HG03025 (cell line): ENCODE measurements at regions not wholly inside any gene's neighbourhood (a gene's known extent, or its start where the extent isn't known, plus 50 kb on each side); places are given as distances from the start of the nearest gene placed in this dataset.
A peak's percentile ranks its signal among the peaks of the same experiment; 100 is the strongest.

ENCODE experiments used
- ATAC-seq: cut with Tn5 transposase; IDR thresholded peaks from one replicate; pipeline ENCODE4 v1.9.1; 2021; ENCODE audit warnings: mild to moderate bottlenecking, moderate library complexity; ENCODE audit not compliant: unreplicated experiment, low FRiP score

DNA sequence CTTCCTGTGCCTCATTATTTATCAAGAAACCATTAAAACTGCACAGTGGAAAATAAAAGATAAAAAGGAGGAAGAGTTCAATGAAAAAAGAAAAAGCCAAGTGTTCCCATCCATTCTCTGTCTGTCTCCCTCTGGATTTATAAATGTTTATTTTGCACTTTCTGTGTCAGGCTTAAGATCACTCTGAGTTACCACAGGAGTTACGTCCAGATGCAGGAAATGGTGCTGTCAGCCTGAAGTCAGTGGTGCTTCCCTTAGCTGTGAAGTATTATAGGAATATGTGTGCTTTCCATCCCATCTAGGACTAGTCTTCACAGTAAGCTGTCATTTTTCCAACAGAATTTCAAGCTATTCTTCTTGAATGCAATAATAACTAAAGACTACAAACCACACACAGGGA lies 420.2 kb downstream of the KCTD12 start:
- ATAC-seq = no peak

DNA sequence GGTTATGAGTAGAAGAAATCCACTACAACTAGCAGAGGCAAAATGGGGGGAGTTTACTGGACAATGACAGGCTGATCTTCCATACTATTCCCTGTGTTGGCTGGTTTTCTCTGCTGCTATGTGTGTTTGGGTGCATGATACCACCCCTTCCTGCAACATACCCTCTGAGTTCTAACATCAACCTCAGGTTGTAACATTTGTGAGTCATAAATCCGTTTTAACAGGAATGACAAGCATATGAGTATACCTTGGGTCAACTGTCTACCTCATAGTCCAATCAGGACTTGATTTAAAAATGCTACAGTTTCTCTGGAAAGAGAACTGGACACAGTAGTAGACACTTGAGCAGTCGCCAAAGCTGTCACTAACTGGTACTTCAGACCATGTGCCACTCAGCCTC lies 422.9 kb downstream of the KCTD12 start:
- no peak for ATAC-seq

DNA sequence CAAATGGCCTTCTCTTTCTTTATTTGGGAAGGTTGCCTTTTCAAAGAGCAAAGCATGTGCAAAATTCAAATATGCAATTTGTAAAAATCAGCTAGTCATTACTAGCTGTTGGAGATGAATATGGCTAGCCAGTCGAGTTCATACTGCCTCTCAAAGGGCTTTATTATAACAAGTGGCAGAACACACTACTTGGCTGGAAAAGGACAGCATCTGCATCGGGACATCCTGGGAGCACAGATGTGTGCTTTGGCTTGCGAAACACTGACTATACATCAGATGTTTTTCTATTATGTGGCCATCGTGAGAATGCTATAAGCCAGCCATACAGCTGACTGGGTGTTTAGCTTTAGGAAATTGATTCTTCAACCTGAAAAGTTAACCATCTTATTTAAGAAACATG lies 424.2 kb downstream of the KCTD12 start:
- ATAC-seq = no peak

DNA sequence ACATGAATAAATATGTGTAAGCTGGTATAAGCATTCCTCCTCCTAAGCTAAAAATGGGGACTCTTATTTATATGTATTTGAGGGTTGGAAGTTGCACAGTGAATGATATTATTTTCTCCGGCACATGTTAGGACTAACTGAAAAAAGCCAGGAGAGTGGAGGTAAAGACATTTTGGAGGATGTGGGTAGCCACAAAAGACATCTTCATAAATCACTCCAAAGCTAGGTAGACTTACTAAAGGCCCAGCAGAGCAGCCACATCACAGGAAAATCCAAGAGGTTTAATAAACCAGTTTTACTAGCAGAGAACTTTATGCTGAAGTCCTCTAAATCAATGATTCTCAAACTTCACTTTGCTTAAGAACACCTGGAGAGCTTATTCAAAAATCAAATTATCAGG lies 424.7 kb downstream of the KCTD12 start:
- no peak for ATAC-seq

DNA sequence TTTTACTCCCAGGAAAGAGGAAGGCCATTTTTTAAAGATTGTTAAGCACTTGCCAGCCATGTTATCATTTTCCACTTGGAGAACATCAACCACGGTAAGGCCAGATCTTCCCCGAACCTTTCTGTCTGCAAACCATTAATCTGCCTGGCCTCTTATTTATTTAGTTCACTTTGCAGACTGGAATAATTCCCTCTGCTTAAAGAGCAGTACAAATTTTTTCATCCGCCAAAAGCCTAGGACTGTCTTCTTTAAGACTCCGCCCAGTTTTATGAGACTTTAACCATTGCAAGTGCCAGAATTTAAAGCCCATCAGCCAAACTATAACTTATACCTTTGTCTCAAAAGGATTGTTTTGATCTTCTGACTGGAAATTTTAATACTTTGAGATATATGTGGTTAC lies 426.3 kb downstream of the KCTD12 start:
- no peak for ATAC-seq

DNA sequence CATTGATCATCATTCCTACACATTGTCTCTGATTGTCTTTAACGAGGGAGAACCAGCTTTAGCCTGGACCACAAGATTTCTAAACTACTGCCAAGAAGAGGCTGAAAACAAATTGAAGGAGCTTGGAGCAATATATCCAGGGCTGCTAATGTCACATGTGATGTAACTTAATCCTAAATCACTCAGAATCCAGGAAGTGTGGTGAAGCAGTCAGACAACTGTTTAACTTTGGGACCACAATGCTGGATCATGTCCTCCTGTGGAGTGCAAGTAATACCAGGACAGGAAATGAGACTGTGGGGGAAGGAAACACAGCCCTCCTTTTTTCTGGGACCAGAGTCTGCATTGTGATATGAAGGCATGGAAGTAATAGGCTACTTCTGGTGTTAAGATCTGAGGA lies 430.2 kb downstream of the KCTD12 start:
- ATAC-seq = no peak

DNA sequence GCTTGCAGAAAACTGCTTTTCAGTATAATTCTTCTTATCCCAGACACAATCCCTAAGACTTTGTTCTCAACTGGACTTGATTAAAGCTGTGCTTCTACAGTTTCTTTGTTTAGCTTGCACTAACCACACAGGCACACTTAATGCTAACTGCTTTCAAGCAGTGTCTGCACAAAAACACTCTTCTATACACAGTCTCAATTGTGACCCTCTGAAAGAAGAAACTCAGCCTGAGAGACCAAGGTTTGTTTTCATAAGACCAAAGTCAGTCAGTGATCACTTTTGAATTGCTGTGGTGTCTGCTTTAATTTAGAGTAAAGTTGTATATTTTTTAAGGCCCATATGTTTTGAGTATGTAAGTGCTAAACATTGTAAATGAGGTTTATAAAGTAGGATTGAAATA lies 431.2 kb downstream of the KCTD12 start:
- ATAC-seq = no peak

DNA sequence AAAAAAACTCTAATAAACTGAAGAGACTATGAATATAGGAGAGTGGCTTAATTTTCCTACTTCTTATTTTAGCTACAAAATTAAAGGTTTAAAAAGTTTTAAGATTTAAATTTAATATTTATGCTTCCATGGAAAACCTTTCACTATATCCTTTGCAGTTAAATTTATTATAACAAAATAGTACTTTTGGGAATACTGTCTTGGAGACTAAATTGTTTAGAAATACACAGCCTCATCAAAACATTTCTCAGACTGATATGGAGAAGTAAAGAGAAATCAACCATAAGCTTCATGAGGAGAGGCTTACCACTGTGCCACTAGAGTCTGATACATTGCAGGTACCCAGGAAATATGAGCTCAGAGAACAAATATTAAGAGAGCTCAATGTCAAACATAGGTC lies 436.5 kb downstream of the KCTD12 start:
- no peak for ATAC-seq

DNA sequence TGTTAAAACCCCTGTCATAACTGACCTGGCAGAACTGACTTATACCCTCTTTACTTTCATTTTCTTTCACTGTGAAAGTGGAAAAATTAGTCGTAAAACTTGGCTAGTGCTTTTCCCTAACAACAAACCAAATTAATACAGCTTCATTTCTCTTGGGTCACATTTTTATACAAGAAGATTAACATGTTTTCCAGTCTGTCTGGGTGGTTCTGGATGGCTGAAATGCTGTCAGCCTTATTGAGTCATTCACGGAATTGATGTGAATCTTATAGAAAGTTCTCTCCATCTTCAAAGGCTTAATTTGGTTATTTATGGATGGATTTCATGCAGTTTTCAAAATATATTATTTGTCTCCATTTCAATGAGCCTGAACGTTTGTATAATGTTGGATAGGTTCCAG lies 440.0 kb downstream of the KCTD12 start:
- ATAC-seq = no peak

DNA sequence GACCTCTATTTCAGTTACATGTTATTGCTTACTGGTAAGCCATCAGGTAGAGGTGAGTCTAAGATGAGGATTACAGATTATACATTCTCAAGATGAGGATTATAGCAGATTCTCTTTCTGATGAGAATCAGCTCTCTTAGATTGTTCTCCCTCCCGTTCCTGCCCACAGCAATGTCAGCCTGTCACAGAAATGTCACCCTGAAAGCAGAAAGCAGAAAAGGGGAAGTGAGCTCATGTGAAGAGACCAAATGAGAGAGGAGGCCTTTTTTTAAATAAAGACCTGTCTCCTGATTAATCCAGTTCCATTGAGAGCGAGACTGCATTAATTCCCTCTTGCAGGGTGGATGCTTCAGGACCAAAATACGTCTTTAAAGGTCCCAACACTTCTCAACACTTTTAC lies 445.6 kb downstream of the KCTD12 start:
- peak; percentile 99 for ATAC-seq

DNA sequence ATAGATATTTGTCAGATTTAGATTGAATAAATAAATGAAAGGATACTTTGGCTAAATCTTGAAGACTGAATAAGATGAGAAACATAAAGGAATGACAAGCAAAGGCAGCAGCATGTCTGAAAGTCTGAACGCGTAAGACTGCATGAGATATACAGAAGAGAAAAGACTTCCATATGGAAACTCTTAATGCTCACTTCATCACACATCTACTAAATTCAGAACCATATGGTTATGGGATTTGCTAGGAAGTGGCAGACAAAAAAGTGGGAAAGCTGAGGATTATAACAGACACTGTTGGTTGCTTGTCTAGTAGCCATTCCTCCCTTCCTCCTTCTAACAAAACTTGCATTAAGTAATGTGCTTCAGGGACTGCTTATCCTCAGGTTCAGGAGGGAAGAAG lies 446.7 kb downstream of the KCTD12 start:
- no peak for ATAC-seq

DNA sequence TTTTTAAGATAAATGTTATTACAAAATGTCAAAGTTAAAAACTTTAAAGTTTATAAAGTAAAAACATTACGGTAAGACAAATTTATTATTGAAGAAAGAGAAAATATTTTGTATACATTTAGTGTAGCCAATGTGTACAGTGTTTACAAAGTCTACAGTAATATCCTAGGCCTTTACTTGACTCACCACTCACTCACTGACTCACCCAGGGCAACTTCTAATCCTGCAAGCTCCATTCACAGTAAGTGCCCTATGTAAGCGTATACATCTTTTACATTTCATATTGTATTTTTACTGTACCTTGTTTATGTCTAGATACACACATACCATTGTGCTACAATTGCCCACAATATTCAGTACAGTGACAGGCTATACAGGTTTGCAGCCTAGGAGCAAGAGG lies 448.2 kb downstream of the KCTD12 start:
- no peak for ATAC-seq

DNA sequence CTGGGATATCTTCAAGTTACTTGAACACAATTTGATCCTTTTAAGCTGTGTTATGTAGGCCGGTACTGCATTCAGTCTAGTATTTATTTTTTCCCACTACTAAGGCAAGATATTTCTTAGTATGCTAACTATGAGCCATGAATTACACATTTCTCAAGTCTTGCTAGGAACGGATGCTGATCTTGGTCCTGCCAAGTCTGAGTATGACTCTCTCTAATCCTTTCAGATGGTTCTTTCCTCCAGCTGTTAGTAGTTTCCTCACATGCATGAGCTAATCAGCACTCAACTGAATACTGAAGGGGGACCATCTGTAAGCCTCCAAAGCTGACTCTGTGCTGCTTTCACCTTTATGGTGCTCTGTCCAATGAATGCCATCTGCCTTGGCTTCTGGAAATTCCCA lies 460.3 kb downstream of the KCTD12 start:
- ATAC-seq = no peak

DNA sequence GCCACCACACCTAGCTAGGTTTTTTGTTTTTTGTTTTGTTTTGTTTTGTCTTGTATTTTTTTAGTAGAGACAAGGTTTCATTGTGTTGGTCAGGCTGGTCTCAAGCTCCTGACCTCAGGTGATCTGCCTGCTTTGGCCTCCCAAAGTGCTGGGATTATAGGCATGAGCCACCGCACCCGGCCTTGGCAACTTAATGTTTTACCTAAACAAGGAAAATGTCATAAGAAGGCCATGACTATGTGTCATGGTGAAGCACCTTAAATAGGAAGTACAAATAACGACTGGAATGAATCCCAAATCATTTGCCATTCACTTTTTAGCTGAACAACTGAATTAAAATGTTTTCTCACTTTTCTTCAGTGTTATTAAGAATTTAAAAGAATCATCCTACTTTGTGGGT lies 465.2 kb downstream of the KCTD12 start:
- no peak for ATAC-seq

DNA sequence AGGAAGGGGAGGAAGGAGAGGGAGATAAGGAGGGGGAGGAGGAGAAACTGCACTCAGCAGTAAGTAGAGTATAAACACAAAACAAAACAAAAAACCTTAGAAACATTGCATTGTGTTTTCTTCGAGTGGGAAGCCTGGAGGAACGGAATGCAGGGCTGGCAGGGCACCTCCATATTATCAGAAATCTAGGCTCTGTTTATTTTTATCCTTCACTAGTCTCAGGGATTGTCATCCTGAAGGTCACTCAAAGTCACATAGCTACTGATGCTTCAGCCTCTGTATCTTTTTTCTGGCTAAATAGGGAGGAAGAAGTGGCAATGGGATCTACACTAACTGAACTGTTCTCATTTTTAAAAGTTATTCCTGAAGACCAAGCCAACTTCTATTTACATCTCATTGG lies 467.8 kb downstream of the KCTD12 start:
- ATAC-seq = no peak

DNA sequence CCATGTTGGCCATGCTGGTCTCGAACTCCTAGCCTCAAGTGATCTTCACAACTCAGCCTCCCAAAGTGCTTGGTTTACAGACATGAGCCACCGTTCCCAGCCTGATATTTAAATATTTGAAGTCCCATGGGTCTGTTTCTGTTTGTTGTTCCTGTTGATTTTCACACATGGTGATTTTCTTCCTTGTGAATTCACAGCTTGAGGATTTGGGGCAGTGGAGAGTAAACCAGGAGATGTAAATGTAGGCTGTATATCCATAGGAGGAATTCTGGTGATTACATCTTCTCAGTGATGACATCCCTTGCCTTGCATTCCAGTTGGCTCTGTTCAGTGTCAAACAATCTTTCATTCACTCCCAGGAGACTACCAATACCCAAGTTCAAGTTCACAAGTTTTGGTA lies 471.9 kb downstream of the KCTD12 start:
- ATAC-seq = no peak

DNA sequence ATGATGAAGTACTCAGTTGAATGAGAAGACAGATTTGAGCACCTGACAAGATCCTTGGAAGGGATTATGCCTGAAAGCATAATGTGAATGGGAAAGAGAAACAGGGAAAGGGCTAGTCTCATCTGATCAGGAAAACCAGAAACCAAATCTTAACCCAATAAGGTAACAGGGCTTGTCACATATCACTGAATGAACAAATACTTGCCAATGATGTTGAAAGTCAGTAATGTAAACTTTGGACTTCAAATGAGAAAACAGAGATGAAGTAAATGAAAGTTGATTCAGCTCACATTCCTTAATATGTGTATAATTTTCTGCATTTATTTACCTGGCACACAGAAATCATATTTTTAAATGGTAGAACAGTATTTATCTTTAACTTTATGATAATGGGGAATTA lies 480.0 kb downstream of the KCTD12 start:
- ATAC-seq = no peak

DNA sequence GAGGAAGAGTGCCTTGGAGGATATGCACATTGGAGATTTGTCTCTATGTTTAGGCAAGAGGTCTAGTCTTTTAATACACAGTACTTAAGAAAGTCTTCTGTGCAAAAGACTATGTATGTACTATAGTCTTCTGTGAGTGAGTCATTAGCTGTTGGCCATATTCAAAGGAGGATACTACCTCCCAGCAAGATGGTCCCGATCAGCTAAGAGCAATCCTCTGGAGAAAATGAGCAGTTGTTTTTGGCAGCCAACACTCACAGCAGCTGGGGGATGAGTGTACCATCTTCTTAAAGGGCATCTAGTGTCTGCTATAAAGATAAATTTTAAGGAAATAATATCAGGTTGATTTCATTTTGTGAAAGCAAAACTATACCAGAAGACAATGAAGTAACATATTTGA lies 487.8 kb downstream of the KCTD12 start:
- ATAC-seq = no peak

DNA sequence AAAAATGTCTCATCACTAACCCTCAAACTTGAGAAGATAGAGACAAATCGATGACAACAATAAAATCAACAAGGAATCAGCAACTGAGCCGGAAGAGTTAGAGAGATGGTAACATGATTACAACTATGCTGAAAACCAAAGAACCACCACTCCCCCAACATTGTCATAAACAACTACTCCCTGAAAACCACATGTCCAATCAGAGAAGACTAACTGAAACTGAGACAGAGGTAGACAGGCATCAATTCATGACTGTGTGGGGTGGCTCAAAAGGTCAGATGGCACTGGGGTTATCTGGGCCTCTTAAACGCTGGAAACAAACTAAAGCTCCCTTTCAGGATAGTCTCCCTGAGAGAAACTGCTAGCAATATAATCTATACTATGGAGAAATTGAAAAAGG lies 488.8 kb downstream of the KCTD12 start:
- ATAC-seq = no peak

DNA sequence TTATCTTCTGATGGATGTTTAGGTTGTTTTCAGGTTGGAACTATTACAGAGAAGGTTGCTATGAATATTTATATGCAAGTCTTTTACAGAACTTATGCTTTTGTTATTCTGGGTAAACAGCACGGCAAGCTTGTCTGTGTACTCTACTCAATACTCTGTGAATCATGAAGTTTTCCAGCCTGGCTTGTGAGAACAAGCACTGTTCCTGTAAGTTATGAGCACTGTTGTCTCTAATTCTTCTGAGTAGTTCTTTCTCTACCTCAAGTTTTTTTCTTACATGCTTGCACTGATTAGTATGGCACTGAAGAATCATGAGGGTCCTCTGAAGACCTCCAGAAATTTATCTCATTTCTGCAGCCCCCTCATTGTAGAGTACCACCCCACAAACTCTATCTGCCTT lies 496.9 kb downstream of the KCTD12 start:
- no peak for ATAC-seq

DNA sequence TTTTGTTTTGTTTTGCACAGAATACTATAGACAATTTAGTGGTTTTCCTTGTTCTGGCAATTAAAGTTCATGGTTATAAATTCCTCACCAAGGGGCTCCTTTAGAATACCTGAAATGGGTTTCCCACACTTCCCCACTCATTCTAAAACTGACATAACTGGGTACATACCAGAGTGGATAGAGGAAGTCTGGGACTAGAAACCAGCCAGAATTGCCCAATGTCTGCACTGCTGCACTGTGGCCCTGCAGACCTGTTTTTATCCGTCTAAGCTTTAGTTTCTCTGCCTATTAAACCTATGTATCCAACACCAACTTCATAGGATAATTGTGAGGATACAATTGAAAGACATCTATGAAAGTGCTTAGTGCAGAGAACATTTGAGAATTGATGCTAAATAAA lies 498.6 kb downstream of the KCTD12 start:
- no peak for ATAC-seq

DNA sequence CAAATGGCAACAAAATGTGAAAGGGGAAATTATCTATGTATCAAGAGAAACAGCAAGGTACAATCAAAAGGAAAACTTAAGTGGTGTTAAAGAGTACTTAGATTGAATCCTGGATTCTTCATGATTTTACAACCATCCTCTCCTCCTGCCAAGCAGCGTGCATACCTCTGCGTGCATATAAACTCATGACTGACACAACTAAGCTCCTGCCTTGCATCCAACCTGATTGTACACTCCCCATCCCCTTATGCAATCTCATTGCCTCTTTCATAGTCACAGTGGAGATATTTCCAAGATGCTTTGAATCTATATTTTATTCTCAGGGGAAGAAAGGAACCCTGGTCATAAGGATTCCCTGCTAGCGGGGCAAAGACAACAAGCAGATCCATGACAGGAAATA lies 499.9 kb downstream of the KCTD12 start:
- ATAC-seq = no peak

DNA sequence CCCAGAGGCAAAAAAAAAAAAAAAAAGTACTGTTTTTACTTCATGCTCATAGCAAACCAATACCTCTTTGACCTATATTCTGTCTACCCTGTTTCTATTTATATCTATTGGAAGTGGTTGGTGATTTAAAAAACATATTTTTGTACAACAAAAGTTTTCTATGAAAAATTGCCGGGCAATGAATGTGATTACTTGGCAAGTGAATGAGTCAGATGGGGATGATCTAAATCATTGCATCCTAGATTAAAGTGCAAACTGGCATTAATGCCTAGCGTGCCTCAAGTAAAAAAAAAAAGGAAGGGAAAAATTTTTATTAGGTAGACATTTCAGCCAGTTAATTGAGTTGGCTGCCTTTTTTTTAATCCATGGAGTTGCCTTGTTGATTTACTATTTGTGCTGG lies 500.6 kb downstream of the KCTD12 start:
- ATAC-seq = no peak
